Activated CD4-positive, CD25-positive, alpha-beta regulatory T cell treated with anti-CD3 and anti-CD28 coated beads, Interleukin-2, amount 50 U/mL, for 16 hours (primary cell): ENCODE measurements at regions not wholly inside any gene's neighbourhood (a gene's known extent, or its start where the extent isn't known, plus 50 kb on each side); places are given as distances from the start of the nearest gene placed in this dataset.

ENCODE experiments used
- DNase-seq: peaks from one replicate; pipeline ENCODE4 v3.0.0-alpha.2; 2020; ENCODE audit warnings: low read depth, low spot score

DNA sequence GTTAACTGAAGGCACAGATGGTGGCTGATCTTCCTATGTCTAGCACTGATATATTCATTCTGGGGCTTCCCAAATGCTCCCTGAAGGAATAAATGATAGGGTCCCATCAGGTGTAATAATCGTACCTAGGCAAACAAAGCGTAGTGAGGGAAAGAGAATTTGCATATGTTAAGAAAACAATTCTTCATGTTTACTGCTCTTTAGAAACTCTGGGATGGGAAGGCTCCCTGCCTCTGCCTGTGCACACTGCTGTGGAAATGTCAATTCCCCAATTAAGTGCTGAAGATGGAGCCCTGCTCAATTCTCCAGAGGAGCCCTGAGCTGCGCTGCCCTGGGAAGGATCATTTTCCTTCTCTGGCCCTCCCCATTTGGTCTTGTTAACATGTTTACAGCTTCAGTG is 380.9 kb upstream of the ADARB2 start:
- no peak for DNase-seq

DNA sequence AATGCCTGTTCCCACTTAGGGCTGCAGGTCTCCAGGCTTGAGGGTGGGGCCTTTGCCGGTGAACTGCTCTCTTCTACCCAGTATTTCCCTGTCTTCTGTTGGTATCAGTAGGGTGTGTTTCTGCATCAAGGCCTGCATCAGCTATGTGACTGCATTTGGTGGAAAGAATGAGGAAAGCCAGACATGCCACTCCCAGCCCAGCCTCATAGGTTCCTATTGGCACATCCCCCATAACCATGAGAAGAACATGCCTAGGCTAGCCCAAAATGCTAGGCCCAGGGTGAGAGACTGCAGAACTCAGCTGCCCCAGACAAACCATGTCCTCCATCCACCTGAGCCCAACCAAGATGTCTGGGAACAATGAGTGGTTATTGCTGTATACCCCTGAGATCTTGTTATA is 380.3 kb upstream of the ADARB2 start:
- DNase-seq = no peak

DNA sequence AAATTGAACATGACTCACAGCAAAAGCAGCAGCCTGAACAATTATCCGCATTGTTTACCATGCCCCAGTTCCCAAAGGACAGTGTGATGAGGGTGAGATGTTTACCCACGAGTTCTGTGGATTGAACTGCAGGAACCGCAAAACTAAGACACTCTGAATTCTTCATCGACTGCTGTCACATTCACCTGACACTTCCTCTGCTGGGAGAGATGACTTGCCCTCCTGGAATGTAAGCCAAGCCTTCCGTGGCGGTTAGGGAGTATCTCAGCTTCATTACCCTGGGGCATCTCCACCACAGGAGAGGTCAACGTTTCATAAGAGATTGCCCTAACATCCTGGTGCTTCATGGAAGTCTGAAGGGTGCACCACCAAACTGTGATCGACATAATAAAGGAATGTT is 374.6 kb upstream of the ADARB2 start:
- DNase-seq = no peak

DNA sequence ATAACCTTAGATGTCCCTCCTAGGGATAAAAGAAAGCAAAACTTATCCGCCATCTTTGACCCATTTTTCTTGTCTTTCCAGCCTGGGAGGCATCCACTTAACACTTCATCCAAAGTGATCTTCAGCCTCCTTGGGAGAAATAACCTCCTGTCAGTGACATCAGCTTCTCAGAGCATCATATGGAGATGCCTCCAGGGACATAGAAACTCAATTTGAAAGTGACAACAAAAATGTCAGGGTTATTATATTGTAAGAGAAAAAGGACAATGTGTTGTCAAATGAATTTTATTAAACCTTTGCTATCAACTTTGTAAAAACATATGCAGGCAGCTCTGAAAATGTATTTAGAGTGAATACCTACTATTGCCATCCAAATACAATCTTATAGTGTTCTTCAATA is 371.2 kb upstream of the ADARB2 start:
- no peak for DNase-seq

DNA sequence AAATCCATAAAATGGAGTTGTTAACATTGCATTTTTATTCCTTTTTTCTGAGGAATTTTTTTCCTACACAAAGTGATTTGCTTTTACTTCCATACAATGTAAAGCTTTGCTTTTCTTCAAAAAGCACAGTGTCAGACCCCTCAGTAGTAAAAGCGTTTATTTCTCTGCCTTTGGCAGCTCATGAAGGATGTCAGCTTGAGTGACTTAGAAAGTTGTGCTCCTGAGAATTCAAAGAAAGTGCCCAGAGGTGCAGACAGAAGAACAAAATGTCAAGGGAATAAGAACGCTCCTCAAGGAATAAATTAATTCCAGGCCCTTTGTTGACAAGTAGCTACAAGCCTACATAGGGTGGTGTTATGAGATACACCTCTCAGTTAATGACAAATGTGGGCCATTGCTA is 369.3 kb upstream of the ADARB2 start:
- no peak for DNase-seq

DNA sequence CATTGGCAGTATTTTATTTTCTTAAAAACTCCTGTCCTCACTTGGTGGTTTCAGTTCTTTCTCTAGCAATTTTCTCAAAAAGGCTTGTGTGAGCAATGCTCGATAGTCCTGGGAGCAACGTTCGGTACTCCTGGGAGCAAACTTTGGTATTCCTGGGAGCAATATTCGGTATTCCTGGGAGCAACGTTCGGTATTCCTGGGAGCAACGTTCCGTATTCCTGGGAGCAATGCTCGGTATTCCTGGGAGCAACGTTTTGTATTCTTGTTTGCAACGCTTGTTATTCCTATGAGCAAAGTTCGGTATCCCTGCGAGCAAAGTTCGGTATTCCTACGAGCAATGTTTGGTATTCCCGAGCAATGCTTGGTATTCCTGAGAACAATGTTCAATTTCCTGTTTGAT is 362.0 kb upstream of the ADARB2 start:
- no peak for DNase-seq

DNA sequence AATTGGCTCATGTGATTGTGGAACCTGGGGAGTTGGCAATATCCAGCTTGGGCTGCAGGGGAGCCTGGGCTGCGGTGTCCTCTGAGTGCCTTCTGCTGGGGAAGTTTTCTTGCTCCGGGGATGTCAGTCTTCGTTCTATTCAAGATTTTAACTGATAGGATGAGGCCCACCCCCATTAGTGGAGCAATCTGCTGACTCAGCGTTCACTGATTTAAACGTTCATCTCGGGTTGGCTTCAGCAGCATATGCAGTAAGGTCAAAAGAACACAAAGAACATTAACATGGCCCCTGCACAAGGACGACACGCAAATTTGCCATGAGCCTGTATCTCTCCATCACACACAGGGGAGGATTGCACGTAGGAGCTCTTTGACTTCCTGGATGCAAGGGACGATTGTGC is 360.6 kb upstream of the ADARB2 start:
- DNase-seq = no peak

DNA sequence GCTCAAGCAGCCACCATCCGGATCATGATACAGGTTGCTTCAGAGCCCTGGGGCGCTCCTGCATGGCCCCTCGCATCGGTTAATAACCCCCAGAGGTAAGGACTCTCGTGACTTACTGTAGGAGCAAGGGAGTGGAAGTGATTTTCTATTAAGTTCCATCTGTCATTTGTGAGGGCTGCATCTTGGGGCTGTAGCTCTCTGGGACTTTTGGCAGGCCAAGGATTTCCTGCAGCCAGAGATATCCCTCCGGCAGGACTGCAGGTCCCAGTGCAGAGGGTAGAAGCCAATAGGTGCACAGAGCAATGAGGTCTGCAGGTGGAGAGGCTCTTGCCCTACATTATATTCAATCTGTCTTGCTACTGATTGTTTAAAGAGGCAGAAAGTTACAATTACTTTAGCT is 356.8 kb upstream of the ADARB2 start:
- no peak for DNase-seq

DNA sequence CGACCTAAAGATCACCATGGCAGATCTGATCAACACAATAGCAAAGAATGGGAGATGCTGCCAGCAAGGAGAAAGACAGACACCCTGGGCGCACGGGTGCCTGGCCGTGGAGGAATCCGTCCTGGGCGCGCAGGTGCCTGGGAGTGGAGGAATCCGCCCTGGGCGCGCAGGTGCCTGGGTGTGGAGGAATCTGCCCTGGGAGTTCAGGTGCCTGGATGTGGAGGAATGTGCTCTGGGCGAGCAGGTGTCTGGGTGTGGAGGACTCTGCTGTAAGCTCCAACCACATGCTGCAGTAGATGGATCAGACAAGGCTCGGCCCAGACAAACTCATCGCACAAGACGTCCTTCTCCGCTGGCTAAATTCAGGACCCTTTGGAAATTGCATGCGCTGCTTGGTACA is 346.3 kb upstream of the ADARB2 start:
- no peak for DNase-seq

DNA sequence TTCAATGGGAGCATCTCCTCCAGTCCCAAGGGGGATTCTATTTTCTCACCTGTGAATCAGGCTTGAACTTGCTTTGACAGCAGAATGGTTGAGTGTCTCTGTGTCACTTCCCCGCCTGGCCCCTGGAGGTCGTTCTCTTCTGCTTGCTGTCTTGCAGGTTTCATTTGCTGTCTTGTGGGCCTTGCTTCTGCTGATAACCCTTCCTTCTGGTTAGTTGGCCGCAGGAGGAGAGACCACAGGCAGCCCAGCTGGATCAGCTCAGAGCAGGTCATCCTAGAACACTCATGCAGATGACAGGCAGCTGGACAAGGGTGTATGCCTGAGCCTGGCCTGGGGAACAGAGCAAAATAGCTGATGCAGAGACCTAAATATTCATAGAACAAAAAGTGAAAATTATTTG is 344.2 kb upstream of the ADARB2 start:
- DNase-seq = no peak

DNA sequence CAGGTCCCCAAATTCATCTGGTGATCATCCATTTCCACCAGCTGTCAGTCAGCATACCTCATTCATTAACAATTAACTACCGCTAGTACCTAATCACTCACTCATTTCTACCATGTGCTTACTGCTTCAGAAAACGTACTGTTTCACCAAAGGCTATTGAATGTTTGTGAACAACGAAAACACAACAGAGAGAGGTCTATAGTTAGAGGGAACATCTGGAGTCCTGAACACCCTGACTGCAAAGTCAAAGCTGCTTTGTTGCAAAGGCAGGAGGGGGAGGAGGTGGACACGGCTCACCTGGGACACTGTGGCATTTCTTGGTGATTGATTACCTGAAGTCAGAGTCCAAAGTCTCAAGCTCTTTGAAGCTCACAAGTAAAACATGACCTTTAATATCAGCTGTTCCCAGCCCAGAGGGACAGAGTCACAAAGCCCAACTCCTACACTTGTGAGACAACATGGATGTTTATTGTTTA is 342.3 kb upstream of the ADARB2 start:
- DNase-seq = no peak

DNA sequence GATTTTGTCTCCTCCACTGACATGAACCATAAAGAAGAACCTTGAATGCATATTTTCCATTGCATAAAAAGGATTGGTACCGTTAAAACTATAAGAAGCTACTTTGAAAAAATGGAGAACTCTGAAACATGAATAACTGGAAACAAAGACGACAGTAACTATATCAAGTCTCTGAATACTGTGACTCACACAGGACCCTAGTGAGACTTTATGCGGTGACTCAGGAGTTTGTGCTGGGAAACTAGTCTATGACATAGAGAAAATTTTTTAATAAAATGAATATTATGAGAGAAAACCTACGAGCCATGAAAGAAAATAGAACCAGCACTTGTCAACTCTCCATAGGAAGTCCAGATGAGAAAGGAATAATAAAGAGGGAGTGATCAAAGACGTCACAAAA is 339.9 kb upstream of the ADARB2 start:
- DNase-seq = no peak

DNA sequence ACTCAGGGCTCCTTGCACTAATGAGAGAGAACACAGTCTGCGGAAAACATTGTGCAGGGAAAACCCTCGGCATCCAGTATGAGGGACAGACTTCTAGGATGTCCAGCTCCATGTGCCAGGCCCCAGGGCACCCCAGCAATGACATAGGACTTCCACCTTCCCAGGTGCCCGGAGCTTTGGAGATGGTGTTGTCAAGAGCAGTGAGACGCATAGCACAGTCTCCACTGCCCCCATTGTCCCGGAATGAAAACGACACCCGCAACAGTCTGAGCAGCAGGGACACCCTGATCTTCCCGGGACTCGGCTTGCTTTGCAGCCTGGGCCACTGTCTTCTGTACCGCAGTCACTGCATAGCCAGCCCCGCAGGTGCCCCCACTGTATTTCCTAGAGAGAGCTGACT is 339.2 kb upstream of the ADARB2 start:
- no peak for DNase-seq

DNA sequence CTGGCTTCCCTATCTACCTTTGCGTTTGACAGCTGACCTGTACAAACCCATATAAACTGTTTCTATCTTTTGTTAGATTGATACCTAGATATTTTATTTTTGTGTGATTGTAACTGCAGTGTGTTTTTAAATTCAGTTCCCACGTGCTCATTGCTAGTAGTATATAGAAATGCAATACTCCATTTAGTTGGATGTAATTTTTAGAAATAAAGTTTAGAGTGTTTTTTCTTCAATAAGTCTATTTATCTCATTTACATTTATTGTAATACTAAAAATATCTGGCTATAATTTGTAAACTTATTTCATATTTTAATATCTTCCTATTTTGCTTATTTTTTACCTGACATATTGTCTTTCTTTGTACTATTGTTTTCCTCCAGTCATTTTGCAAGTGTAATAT is 329.7 kb upstream of the ADARB2 start:
- DNase-seq = no peak

DNA sequence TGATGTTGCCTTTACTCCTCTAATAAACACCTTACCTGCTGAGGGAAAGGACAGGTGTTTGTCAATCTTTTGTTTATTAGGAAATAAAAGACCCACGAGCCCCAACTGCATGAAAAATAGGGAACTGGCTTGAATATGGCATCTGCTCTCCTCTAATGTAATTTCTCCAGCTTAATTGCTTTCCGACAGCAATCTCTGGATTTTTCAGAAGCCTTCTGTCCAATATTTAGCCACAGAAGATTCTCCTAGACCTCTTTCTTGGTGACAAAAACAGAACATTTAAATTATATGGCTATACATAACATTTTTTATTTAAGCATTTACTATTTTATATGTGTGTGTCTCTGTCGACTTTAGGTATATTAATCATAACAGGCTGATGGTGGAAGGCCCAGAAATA is 317.4 kb upstream of the ADARB2 start:
- DNase-seq = no peak

DNA sequence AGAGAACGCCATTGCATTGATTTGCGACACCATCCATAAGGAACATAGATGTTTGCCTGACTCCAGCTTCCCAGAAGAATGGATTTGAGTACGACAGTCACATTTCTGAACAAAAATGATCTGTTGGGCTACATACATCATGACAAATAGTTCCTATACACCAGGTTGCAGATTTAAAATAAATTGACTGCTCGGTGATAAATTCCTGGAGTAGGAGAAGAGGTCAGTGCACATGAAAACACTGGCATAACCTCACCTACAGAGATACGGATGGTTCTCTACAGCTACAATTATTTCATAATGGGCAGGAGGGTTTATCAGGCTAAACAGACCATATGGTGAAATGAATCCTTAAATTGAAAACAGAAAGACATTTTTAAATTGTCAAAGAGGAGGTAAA is 316.5 kb upstream of the ADARB2 start:
- no peak for DNase-seq

DNA sequence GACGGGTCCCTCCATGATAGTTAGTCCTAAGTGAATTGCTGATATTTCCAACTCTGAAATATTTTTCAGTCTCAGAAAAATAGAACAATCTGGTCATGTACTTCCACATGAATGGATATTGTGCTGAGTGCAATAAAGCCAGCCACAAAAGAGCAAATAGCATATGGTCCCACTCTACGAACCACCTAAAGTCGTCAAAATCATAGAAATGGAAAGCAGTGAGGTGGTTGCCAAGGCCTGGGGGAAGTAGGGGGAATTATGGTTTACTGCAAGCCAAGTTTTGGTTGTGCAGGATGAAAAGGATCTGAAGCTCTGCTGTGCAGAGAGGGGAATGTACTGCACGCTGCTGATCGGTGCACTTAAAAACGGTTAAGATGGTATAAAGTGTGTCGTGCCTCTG is 313.8 kb upstream of the ADARB2 start:
- no peak for DNase-seq

DNA sequence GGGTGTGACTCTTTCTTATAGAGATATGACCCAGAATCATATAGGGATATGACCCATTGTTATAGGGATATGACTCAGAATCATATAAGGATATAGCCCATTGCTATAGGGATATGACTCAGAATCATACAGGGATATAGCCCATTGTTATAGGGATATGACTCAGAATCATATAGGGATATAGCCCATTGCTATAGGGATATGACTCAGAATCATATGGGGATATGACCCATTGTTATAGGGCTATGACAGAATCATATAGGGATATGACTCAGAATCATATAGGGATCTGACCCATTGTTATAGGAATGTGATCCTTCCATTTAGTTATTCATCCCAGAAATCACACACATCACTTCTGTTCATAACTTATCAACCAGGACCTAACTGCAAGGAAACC is 312.2 kb upstream of the ADARB2 start:
- no peak for DNase-seq

DNA sequence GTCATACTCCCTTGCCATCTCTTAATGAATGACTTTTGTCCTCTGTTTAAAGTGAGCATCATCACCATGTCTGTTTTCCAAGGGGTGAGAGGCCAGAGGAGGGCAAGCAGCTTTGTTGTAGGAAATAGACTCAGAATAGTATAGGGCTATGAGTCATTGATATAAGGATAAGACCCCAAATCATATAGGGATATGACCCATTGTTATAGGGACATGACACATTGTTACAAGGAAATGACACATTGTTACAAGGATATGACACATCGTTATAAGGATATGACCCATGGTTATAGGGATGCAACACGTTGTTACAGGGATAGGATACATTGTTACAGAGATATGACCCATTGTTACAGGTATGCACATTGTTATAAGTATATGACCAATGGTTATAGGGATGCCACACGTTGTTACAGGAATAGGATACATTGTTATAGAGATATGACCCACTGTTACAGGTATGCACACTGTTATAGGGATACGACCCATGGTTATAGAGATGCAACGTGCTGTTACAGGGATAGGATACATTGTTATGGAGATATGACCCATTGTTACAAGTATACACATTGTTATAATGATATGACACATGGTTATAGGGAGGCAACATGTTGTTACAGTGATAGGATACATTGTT is 311.1 kb upstream of the ADARB2 start:
- DNase-seq = no peak

DNA sequence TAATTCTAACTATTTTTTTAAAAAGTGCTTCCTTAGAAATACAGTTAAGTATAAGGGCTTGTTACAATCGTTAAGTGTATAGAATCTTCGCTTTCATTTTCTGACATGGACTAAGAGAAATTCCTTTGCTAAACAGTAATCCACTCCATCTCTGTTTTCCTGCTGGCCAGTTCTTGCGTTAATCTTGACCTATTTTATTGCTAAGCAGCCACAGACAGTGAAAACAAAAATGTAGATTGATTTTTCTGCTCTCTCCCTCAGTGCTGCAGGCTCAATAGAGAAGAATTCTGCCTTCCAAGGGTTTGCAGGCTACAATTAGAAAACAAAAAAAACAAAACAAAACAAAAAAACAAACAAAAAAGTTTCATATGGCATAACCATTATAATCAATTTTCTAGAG is 310.4 kb upstream of the ADARB2 start:
- DNase-seq = no peak

DNA sequence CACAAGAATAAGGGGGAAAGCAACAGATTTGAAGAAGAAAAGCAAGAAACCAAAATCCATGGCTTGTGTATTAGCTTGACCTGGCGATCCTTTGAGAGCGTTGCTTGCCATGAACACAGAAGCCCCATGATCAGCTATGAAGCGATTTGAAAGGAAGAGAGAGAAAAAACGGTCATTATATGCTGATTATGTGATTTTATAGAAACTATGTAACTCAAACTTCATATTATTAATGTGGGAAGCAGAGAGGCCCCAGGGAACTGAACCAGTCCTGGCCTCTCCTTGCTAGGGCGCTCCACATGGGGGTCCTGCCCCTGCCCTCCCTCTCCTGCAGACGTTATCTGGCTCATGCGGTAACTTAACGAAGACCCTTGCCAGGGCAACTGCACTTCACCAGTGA is 306.1 kb upstream of the ADARB2 start:
- DNase-seq = no peak

DNA sequence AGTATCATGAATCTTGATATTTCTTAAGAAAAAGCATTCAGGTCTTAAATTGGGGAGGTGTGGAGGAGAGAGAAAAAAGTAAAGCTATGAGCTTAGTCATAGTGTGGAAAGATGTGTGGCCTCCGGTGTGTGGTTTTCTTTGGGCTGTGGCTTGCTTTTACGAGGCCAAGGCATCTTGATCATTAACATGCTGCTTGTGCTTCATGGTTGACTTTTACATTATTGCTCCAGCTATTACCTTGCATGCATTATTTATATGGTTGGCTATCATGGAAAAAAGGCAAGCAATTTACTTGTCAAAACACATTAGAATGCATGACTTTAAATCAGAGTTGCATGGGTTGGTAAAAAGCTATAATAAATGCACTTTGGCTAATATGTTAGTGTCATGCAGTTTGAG is 300.7 kb upstream of the ADARB2 start:
- no peak for DNase-seq

DNA sequence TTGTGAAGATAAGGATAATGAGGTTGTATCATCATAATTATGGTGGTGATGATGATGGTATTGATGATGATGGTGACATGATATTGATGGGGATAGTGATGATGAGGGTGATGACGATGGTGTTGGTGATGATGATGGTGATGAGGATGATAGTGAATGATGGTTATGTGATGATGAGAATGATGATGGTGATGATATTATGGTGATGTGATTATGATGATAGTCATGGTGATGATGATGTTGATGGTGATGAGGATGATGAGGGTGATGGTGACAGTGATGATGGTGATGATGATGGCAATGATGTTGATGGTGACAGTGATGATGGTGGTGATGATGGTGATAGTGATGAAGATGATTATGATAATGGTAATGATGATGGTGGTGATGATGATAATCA is 299.9 kb upstream of the ADARB2 start:
- DNase-seq = no peak

DNA sequence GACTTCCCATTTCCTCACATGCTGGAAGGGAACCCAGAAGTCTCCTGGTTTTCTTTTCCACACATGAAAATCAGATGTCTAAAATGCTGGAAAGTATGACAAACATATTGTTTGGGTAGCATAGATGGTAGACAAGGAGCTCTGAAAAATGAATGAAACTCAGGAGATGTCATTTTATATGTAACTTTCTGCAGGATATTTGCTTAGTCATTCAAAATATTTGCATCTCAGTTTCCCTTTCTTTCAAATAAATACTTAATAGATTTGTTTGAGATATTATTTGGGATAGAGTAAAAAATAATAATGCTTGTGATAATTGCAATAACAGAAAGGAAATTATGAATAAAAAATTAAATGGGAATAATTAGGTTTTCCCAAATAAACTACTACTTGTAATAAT is 298.9 kb upstream of the ADARB2 start:
- DNase-seq = no peak
